ENCODE measurements at regions not wholly inside any gene's neighbourhood (a gene's known extent, or its start where the extent isn't known, plus 50 kb on each side); places are given as distances from the start of the nearest gene placed in this dataset.

DNA sequence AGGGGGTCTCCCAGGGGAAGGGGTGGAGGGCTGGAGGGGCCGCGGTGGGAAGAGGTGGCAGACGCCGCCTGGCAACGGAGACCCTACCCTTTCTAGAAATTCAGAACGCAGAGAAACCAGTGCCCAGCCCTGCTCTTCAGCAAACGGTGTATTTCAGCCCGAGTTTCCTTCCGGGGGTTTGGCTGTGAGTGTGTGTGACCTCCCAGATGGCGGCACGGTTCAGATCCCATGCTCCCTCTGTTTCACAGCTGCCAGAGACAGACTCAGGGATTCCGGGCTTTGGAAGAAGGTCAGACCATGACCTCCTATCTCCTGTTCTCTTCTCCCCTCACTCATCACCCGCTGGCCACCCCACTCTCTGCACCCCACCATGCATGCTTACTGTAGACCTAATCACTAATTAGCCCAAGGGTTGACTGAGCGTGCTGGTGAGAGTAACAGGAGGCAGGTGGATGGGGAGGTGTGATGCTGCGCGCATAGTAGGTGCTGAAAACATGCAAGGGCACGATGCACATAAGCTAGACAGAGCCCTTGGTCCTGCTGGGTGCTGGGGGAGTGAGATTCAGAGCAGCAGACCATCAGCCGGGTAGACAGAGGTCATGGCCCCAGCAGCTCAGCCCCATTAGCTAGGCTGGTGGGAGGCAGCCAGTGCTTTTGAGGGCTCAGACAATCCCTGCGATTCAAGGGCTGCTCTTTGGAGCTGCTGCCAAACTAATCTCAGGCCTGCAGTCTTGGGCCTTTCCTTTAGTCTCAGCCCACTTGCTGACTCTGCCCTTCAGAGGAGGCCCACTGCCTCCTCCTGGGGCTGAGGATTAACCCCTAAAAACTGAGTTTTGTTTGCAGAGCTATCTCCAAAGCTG lies 256.5 kb upstream of the CADM1 start:
- Histone ChIP-seq H3K27ac (ENCODE audit: low read depth in 1 of 2, low read length in 1 of 2) (no peak overlapping the region), H3K4me1 (ENCODE audit: control insufficient read depth in 2 of 2, insufficient read depth in 2 of 2, low read length in 2 of 2) (no peaks in the 10 kb centered on the region), H3K36me3 (ENCODE audit: control insufficient read depth in 2 of 2, insufficient read depth in 2 of 2, low read length in 1 of 2) (no peaks in the 10 kb centered on the region), H3K27me3 (ENCODE audit: control insufficient read depth in 2 of 2, insufficient read depth in 1 of 2, low read length in 1 of 2) (peaks cover 20 to 39% of the 10 kb centered on the region in 2 donors), H3K9me3 (ENCODE audit: control insufficient read depth in 2 of 2, insufficient read depth in 1 of 2, low read length in 1 of 2) (no peaks in the 10 kb centered on the region), H3K4me3 (ENCODE audit: low read length in 2 of 2) (peak overlapping the region in 1 of 2 donors; percentile 38)
- WGBS: 41% methylated on average over 19 of the region's 19 CpGs
- DNase-seq (ENCODE audit: low read depth in 6 of 9, low spot score in 9 of 9): no peak

DNA sequence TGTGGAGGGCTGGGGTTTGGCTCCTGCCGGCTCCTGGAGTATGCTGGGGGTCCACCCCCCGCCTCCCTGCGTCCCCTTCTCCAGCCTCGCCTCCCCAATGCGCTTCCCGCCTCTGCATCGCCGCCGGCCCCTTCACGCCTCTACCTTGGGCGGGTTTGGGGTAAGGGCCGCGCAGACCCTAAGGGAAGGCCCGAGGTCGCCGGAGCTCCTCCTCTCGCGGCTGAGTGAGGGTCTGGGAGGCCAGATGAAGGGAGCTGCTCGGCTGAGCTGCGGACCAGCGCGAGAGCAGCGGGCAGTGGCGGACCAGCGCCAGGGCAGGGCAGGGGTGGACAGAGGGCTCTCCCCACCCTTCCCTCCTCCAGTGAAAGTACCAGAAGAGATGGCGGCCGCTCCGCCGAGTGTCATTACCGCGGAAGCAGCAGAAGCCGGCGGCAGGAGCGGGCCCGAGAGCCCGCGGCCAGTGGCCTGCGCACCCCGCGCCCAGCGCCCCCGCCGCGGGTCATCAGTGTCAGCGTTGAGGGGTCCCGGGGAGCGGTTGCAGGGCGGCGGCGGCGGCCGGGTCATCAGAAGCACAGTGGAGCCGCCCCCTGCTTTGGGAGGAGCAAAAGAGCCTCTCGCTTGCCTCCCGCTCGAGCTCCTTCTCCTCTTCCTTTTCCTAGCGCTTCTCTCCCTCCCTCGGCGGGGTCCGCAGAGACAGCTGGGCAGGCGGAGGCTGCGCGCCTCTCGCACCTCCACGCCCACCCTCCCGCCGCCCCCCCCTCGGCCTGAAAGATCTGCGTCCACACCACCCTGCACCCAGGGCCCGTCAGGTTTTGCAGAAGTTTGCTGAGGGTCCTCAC lies 255.6 kb upstream of the CADM1 start:
- Histone ChIP-seq H3K27ac (ENCODE audit: low read depth in 1 of 2, low read length in 1 of 2) (no peak overlapping the region), H3K36me3 (ENCODE audit: control insufficient read depth in 2 of 2, insufficient read depth in 2 of 2, low read length in 1 of 2) (no peaks in the 10 kb centered on the region), H3K4me1 (ENCODE audit: control insufficient read depth in 2 of 2, insufficient read depth in 2 of 2, low read length in 2 of 2) (no peaks in the 10 kb centered on the region), H3K9me3 (ENCODE audit: control insufficient read depth in 2 of 2, insufficient read depth in 1 of 2, low read length in 1 of 2) (no peaks in the 10 kb centered on the region), H3K27me3 (ENCODE audit: control insufficient read depth in 2 of 2, insufficient read depth in 1 of 2, low read length in 1 of 2) (peaks cover 20 to 39% of the 10 kb centered on the region in 2 donors), H3K4me3 (ENCODE audit: low read length in 2 of 2) (peak overlapping the region; percentile 16 to 38)
- no peak for DNase-seq (ENCODE audit: low read depth in 6 of 9, low spot score in 9 of 9)
- 5% methylated on average over 70 of the region's 70 CpGs for WGBS

GRCh38 chr11:115758011-115758410 lies 253.8 kb upstream of the CADM1 start:
- Histone ChIP-seq H3K27ac (ENCODE audit: low read depth in 1 of 2, low read length in 1 of 2) (no peak overlapping the region), H3K4me3 (ENCODE audit: low read length in 2 of 2) (no peak overlapping the region), H3K27me3 (ENCODE audit: control insufficient read depth in 2 of 2, insufficient read depth in 1 of 2, low read length in 1 of 2) (peaks cover 20 to 39% of the 10 kb centered on the region in 2 donors), H3K9me3 (ENCODE audit: control insufficient read depth in 2 of 2, insufficient read depth in 1 of 2, low read length in 1 of 2) (no peaks in the 10 kb centered on the region), H3K4me1 (ENCODE audit: control insufficient read depth in 2 of 2, insufficient read depth in 2 of 2, low read length in 2 of 2) (no peaks in the 10 kb centered on the region), H3K36me3 (ENCODE audit: control insufficient read depth in 2 of 2, insufficient read depth in 2 of 2, low read length in 1 of 2) (no peaks in the 10 kb centered on the region)
- 91% methylated on average over 8 of the region's 8 CpGs for WGBS
- DNase-seq (ENCODE audit: low read depth in 6 of 9, low spot score in 9 of 9): no peak

DNA sequence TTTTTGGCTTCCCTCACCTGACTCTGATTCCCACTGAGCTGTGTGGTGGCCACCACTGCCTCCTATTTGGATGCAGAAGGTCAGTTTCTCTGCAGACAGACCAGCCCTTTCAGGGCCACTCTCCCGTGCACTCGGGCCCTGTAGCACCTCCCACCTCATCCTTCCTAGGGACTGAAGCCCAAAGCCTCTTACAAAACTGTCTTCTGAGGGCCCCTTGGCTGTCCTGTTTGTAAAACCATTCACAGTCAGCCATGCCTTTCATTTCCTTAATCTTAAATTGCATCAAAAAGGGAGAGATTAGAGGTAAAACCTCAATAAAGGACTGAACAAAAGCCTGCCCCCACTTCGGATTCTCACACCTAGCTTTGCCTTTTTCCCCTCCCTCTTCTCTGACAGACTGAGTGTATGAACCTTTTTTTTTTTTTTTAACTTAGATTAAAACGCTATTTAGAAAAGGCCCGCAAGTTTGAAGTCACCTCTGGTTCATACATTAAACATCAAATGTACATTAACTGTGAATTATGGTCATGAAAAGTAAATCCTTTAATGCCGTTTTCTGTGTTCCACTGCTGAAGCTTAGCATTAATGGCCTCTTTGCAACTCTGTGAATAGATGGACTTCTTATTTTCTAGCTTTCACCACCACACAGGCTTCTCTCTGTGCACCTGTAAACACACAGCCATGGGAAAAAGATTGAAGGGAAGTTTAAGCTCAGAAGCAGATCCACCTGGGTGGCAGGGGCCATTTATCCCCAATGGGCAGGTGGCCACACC lies 247.2 kb upstream of the CADM1 start:
- H3K9me3 ChIP-seq (ENCODE audit: control insufficient read depth in 2 of 2, insufficient read depth in 1 of 2, low read length in 1 of 2): no peaks in the 10 kb centered on the region
- peaks cover 0 to 3% of the 10 kb centered on the region in 2 donors for H3K4me1 ChIP-seq (ENCODE audit: control insufficient read depth in 2 of 2, insufficient read depth in 2 of 2, low read length in 2 of 2)
- H3K4me3 ChIP-seq (ENCODE audit: low read length in 2 of 2): no peak overlapping the region
- no peak for DNase-seq (ENCODE audit: low read depth in 6 of 9, low spot score in 9 of 9)
- WGBS: 64% methylated on average over 6 of the region's 6 CpGs
- H3K36me3 ChIP-seq (ENCODE audit: control insufficient read depth in 2 of 2, insufficient read depth in 2 of 2, low read length in 1 of 2): no peaks in the 10 kb centered on the region
- no peaks in the 10 kb centered on the region for H3K27me3 ChIP-seq (ENCODE audit: control insufficient read depth in 2 of 2, insufficient read depth in 1 of 2, low read length in 1 of 2)
- no peak overlapping the region for H3K27ac ChIP-seq (ENCODE audit: low read depth in 1 of 2, low read length in 1 of 2)

DNA sequence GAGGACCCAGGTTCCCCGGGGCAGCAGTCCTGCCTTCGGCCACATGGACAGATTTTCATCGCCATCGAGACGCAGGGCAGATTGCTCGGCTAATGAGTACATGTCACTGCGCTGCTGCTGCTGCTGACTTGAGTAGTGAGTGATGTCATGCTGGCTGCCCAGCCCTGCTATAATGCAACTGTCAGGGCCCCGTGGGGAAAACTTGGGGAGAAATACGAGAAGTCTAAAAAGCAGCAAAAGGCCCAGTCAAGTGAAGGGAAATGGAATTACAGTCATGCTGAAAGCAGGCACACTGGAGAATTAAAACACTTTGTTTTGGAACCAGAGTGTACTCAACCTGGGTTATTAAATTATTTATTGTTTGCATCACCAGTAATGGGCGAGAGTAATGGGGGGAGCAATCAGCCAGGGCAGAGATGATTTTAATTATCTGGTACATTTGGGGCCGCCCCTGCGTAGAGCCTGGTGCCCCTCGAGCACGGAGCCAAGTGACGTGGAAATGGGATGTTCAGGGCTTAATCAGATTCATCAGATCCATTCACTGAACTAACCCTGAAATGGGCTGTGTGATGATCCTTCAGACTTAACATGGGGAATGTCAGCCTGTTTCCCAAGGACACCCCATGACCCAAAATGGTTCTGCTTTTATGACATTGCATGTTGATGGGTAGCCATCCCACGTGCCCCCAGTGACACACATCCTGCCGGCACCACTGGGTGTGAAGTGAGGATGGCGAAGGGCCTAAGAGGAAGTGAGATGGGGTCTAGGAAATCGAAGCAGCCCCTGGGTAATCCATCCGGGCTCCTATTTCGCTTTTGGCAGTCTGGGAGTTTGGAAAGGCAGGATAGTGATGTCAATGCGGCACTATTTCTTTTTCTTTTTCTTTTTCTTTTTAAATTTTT lies 241.6 kb upstream of the CADM1 start:
- Histone ChIP-seq H3K4me3 (ENCODE audit: low read length in 2 of 2) (no peak overlapping the region), H3K9me3 (ENCODE audit: control insufficient read depth in 2 of 2, insufficient read depth in 1 of 2, low read length in 1 of 2) (no peaks in the 10 kb centered on the region), H3K4me1 (ENCODE audit: control insufficient read depth in 2 of 2, insufficient read depth in 2 of 2, low read length in 2 of 2) (peaks cover 0 to 3% of the 10 kb centered on the region in 2 donors), H3K36me3 (ENCODE audit: control insufficient read depth in 2 of 2, insufficient read depth in 2 of 2, low read length in 1 of 2) (no peaks in the 10 kb centered on the region), H3K27me3 (ENCODE audit: control insufficient read depth in 2 of 2, insufficient read depth in 1 of 2, low read length in 1 of 2) (no peaks in the 10 kb centered on the region), H3K27ac (ENCODE audit: low read depth in 1 of 2, low read length in 1 of 2) (no peak overlapping the region)
- WGBS: 87% methylated on average over 22 of the region's 22 CpGs
- DNase-seq (ENCODE audit: low read depth in 6 of 9, low spot score in 9 of 9): no peak

DNA sequence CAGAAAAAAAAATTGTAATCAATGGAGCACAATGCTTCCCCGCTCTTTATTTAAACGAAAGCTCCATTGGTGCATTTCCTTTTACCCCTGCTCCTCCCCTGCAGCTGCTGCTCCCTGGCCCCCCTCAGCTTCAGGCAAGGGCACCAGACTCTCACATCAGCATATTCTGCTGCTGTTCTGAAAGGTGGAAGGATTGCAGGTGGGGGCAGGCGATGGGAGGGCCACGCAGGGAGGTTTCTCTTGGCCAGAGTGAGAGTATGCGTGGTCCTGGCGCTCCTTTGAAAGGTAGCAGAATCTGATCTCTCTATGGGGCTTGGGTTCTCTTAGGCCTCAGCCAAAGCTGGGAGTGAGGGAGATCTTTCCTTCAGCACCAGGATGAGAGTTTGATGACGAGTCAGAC lies 240.9 kb upstream of the CADM1 start:
- Histone ChIP-seq H3K27me3 (ENCODE audit: control insufficient read depth in 2 of 2, insufficient read depth in 1 of 2, low read length in 1 of 2) (no peaks in the 10 kb centered on the region), H3K4me1 (ENCODE audit: control insufficient read depth in 2 of 2, insufficient read depth in 2 of 2, low read length in 2 of 2) (peaks cover 0 to 3% of the 10 kb centered on the region in 2 donors), H3K9me3 (ENCODE audit: control insufficient read depth in 2 of 2, insufficient read depth in 1 of 2, low read length in 1 of 2) (no peaks in the 10 kb centered on the region), H3K4me3 (ENCODE audit: low read length in 2 of 2) (no peak overlapping the region), H3K36me3 (ENCODE audit: control insufficient read depth in 2 of 2, insufficient read depth in 2 of 2, low read length in 1 of 2) (no peaks in the 10 kb centered on the region), H3K27ac (ENCODE audit: low read depth in 1 of 2, low read length in 1 of 2) (no peak overlapping the region)
- no peak for DNase-seq (ENCODE audit: low read depth in 6 of 9, low spot score in 9 of 9)
- 74% methylated on average over 7 of the region's 7 CpGs for WGBS

GRCh38 chr11:115743719-115744118 lies 239.5 kb upstream of the CADM1 start:
- no peaks in the 10 kb centered on the region for H3K36me3 ChIP-seq (ENCODE audit: control insufficient read depth in 2 of 2, insufficient read depth in 2 of 2, low read length in 1 of 2)
- no peak for DNase-seq (ENCODE audit: low read depth in 6 of 9, low spot score in 9 of 9)
- 87% methylated on average over 9 of the region's 9 CpGs for WGBS

GRCh38 chr11:115741376-115742107 lies 237.3 kb upstream of the CADM1 start:
- no peak for DNase-seq (ENCODE audit: low read depth in 6 of 9, low spot score in 9 of 9)
- no peaks in the 10 kb centered on the region for H3K36me3 ChIP-seq (ENCODE audit: control insufficient read depth in 2 of 2, insufficient read depth in 2 of 2, low read length in 1 of 2)
- no peak overlapping the region for H3K27ac ChIP-seq (ENCODE audit: low read depth in 1 of 2, low read length in 1 of 2)
- H3K27me3 ChIP-seq (ENCODE audit: control insufficient read depth in 2 of 2, insufficient read depth in 1 of 2, low read length in 1 of 2): no peaks in the 10 kb centered on the region
- H3K4me1 ChIP-seq (ENCODE audit: control insufficient read depth in 2 of 2, insufficient read depth in 2 of 2, low read length in 2 of 2): no peaks in the 10 kb centered on the region
- WGBS: 88% methylated on average over 17 of the region's 17 CpGs
- no peak overlapping the region for H3K4me3 ChIP-seq (ENCODE audit: low read length in 2 of 2)
- no peaks in the 10 kb centered on the region for H3K9me3 ChIP-seq (ENCODE audit: control insufficient read depth in 2 of 2, insufficient read depth in 1 of 2, low read length in 1 of 2)

More at GRCh38 chr11:115743719-115744118, 239.5 kb upstream of the CADM1 start:
- Histone ChIP-seq H3K27me3 (ENCODE audit: control insufficient read depth in 2 of 2, insufficient read depth in 1 of 2, low read length in 1 of 2) (no peaks in the 10 kb centered on the region), H3K4me3 (ENCODE audit: low read length in 2 of 2) (no peak overlapping the region), H3K4me1 (ENCODE audit: control insufficient read depth in 2 of 2, insufficient read depth in 2 of 2, low read length in 2 of 2) (peaks cover 0 to 3% of the 10 kb centered on the region in 2 donors), H3K9me3 (ENCODE audit: control insufficient read depth in 2 of 2, insufficient read depth in 1 of 2, low read length in 1 of 2) (no peaks in the 10 kb centered on the region), H3K27ac (ENCODE audit: low read depth in 1 of 2, low read length in 1 of 2) (no peak overlapping the region)

All from thymus (tissue), 11 donors.